GM18868 (cell line): ENCODE measurements at regions not wholly inside any gene's neighbourhood (a gene's known extent, or its start where the extent isn't known, plus 50 kb on each side); places are given as distances from the start of the nearest gene placed in this dataset.

ENCODE experiments used
- ATAC-seq: cut with Tn5 transposase; IDR thresholded peaks from one replicate; pipeline ENCODE4 v1.9.1; 2021; ENCODE audit warnings: mild to moderate bottlenecking, moderate library complexity; ENCODE audit not compliant: unreplicated experiment

DNA sequence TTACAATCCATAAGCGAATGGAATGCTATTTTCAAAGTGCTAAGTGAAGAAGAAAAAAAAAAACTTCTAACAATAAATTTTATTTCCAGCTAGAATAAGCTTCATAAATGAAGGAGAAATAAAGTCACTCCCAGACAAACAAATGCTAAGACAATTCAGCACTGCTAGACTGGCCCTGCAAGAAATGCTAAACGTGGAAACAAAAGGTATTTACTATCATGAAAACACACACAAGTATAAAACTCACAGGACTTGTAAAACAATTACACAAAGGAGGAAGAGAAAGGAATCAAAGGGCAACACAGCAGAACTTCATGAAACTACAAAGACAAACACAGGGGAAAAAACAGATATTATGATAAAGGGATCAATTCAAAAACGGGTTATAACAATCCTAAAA is 85.8 kb upstream of the NELL2 start:
- no peak for ATAC-seq

GRCh38 chr12:44960856-44961255 is 84.7 kb upstream of the NELL2 start:
- no peak for ATAC-seq

- no peak for ATAC-seq
Observed at GRCh38 chr12:44960423-44960822, 84.3 kb upstream of the NELL2 start.

- ATAC-seq, result no peak
Observed at GRCh38 chr12:44947163-44947562, 71.0 kb upstream of the NELL2 start.

- no peak for ATAC-seq
Observed at GRCh38 chr12:44942714-44943113, 66.6 kb upstream of the NELL2 start.

GRCh38 chr12:44930972-44931600 is 55.0 kb upstream of the NELL2 start:
- peak; percentile 61 for ATAC-seq

DNA sequence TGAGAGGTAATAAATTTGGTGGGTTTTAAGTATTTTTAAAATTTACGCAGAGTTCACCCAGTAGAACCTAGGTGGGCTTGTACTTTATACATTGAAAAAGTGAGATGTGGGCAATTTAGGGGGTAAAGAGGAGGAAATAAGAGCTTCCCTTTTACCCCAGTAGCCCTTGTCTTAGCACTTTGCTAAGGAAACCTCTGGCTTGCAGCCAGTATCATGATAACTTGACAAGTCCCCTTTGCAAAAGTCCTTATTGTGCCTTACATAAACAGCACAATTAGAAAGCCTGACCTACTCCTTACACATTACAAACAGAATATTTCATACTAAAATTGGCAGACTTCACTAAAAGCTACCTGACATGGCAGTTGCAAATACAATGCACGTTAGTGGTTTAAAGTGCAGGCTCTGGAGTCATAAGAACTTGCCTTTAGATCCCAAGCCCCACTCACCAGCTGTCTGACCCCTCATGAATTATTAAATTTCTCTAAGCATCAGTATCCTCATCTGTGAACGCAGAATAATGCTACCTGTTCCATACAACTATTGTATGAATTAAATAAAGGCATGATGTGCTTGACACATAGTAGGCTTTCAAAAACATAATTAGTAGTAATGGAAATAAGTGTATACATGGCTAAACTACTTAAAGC is 53.2 kb upstream of the NELL2 start:
- no peak for ATAC-seq
